Stimulated activated CD4-positive, alpha-beta T cell treated with anti-CD3 and anti-CD28 coated beads, Interleukin-15, amount 100 ng/mL, for 1 hour (primary cell): ENCODE measurements at regions not wholly inside any gene's neighbourhood (a gene's known extent, or its start where the extent isn't known, plus 50 kb on each side); places are given as distances from the start of the nearest gene placed in this dataset.

Experiments used
- DNase-seq, 2 donors: peaks; one replicate each; pipeline ENCODE4 v3.0.0-alpha.2; 2020; ENCODE audit warnings: low read depth in 1 of 2, low spot score in 1 of 2

GRCh38 chr6:167766986-167767714 is 59.6 kb upstream of the AFDN start:
- no peak for DNase-seq

GRCh38 chr6:167767715-167768107 is 59.0 kb upstream of the AFDN start:
- no peak for DNase-seq

- DNase-seq = no peak
These were observed 58.1 kb upstream of the AFDN start for GRCh38 chr6:167768471-167769215.

- no peak for DNase-seq
These were observed 57.1 kb upstream of the AFDN start for GRCh38 chr6:167769408-167770190.

GRCh38 chr6:167770291-167770955 is 56.3 kb upstream of the AFDN start:
- DNase-seq = no peak

GRCh38 chr6:167774881-167775280 is 51.8 kb upstream of the AFDN start:
- DNase-seq = no peak

- no peak for DNase-seq
These were observed 49.6 kb upstream of the AFDN start for GRCh38 chr6:167776906-167777627.
